ENCODE measurements at regions not wholly inside any gene's neighbourhood (a gene's known extent, or its start where the extent isn't known, plus 50 kb on each side); places are given as distances from the start of the nearest gene placed in this dataset.
A peak's percentile ranks its signal among the peaks of the same experiment; 100 is the strongest.

GRCh38 chr21:34252751-34253150, 111.1 kb upstream of the KCNE2 start:
- H3K4me3 ChIP-seq (ENCODE audit: low read depth, low read length), result no peak overlapping the region
- H3K4me1 ChIP-seq (ENCODE audit: control insufficient read depth, insufficient read depth, low read length), result no peaks in the 10 kb centered on the region
- peaks cover 2% of the 10 kb centered on the region; the same call in 1 of the 2 replicates for H3K9me3 ChIP-seq (ENCODE audit: control insufficient read depth, insufficient read depth, low read depth, low read length)
- H3K36me3 ChIP-seq (ENCODE audit: control insufficient read depth in 2 of 2, insufficient read depth in 1 of 2, low read length in 2 of 2), result no peaks in the 10 kb centered on the region
- ChIA-PET CTCF (no interaction called here), POLR2A (no interaction called here)
- no peak overlapping the region for H3K27ac ChIP-seq (ENCODE audit: extremely low read depth, low read depth, low read length)
- TF ChIP-seq ZNF510 (tag by site-specific recombination; IDR thresholded peaks at IDR 0.05; ENCODE audit: insufficient replicate concordance) (no peak), SP2 (tag by site-specific recombination; IDR thresholded peaks at IDR 0.05) (no peak), PRDM2 (tag by site-specific recombination; IDR thresholded peaks at IDR 0.05; ENCODE audit: borderline replicate concordance) (no peak), ZNF24 (tag by site-specific recombination; IDR thresholded peaks at IDR 0.05) (no peak), KLF8 (tag by site-specific recombination; IDR thresholded peaks at IDR 0.05) (no peak), ZNF248 (tag by site-specific recombination; IDR thresholded peaks at IDR 0.05) (no peak), ZNF23 (tag by site-specific recombination; IDR thresholded peaks at IDR 0.05; ENCODE audit: borderline replicate concordance) (no peak), ZNF239 (tag by site-specific recombination; IDR thresholded peaks at IDR 0.05) (no peak), ZNF16 (tag by site-specific recombination; IDR thresholded peaks at IDR 0.05; ENCODE audit: low read depth) (no peak), ZNF549 (tag by site-specific recombination; IDR thresholded peaks at IDR 0.05) (no peak), BCL11B (tag by site-specific recombination; IDR thresholded peaks at IDR 0.05; ENCODE audit: low read depth) (no peak), ZBTB17 (tag by site-specific recombination; IDR thresholded peaks at IDR 0.05) (no peak), ZNF366 (tag by site-specific recombination; conservative IDR thresholded peaks at IDR 0.05) (no peak)

- Histone ChIP-seq H3K9me3 (ENCODE audit: control insufficient read depth, insufficient read depth, low read depth, low read length) (peaks cover 2% of the 10 kb centered on the region; the same call in 1 of the 2 replicates), H3K27ac (ENCODE audit: extremely low read depth, low read depth, low read length) (no peak overlapping the region), H3K36me3 (ENCODE audit: control insufficient read depth in 2 of 2, insufficient read depth in 1 of 2, low read length in 2 of 2) (no peaks in the 10 kb centered on the region), H3K4me1 (ENCODE audit: control insufficient read depth, insufficient read depth, low read length) (no peaks in the 10 kb centered on the region), H3K4me3 (ENCODE audit: low read depth, low read length) (no peak overlapping the region)
- CTCF ChIA-PET, result no interaction called here
- POLR2A ChIA-PET, result no interaction called here
- TF ChIP-seq HOXC10 (CRISPR knock-in tag; IDR thresholded peaks at IDR 0.05) (no peak), ZBTB48 (tag by site-specific recombination; IDR thresholded peaks at IDR 0.05) (no peak), PRDM6 (tag by site-specific recombination; IDR thresholded peaks at IDR 0.05) (no peak), ZNF639 (tag by site-specific recombination; IDR thresholded peaks at IDR 0.05) (no peak), SETDB1 (IDR thresholded peaks at IDR 0.05; ENCODE audit: insufficient read length, low read length) (peak; percentile 56), ZNF202 (tag by site-specific recombination; IDR thresholded peaks at IDR 0.05; ENCODE audit: borderline replicate concordance) (no peak), ZNF571 (tag by site-specific recombination; IDR thresholded peaks at IDR 0.05) (no peak), ZNF175 (tag by site-specific recombination; IDR thresholded peaks at IDR 0.05) (no peak), FEZF1 (tag by site-specific recombination; IDR thresholded peaks at IDR 0.05) (no peak), ZNF19 (tag by site-specific recombination; IDR thresholded peaks at IDR 0.05; ENCODE audit: low read depth) (no peak), PRDM10 (tag by site-specific recombination; IDR thresholded peaks at IDR 0.05) (no peak), ZNF140 (tag by site-specific recombination; IDR thresholded peaks at IDR 0.05) (no peak)
Measured at GRCh38 chr21:34255073-34255472, 108.7 kb upstream of the KCNE2 start.
